ENCODE measurements at regions not wholly inside any gene's neighbourhood (a gene's known extent, or its start where the extent isn't known, plus 50 kb on each side); places are given as distances from the start of the nearest gene placed in this dataset.

- DNase-seq: no peak
Observed at GRCh38 chr1:69258842-69259241, 308.9 kb upstream of the LRRC7 start.

- DNase-seq: peak; percentile 100
Observed at GRCh38 chr1:69263921-69264391, 303.8 kb upstream of the LRRC7 start.

GRCh38 chr1:69269491-69269890 lies 298.2 kb upstream of the LRRC7 start:
- DNase-seq: no peak

GRCh38 chr1:69271587-69272125 lies 296.1 kb upstream of the LRRC7 start:
- no peak for DNase-seq

GRCh38 chr1:69272684-69273083 lies 295.0 kb upstream of the LRRC7 start:
- no peak for DNase-seq

- DNase-seq: no peak
Observed at GRCh38 chr1:69278923-69279322, 288.8 kb upstream of the LRRC7 start.

- DNase-seq: no peak
Observed at GRCh38 chr1:69283516-69283915, 284.2 kb upstream of the LRRC7 start.

- DNase-seq: no peak
Observed at GRCh38 chr1:69284508-69284907, 283.2 kb upstream of the LRRC7 start.

GRCh38 chr1:69288416-69288815 lies 279.3 kb upstream of the LRRC7 start:
- no peak for DNase-seq

GRCh38 chr1:69290291-69290690 lies 277.4 kb upstream of the LRRC7 start:
- DNase-seq: no peak

GRCh38 chr1:69291541-69291940 lies 276.2 kb upstream of the LRRC7 start:
- DNase-seq: no peak

- no peak for DNase-seq
Observed at GRCh38 chr1:69292833-69293232, 274.9 kb upstream of the LRRC7 start.

GRCh38 chr1:69294171-69294570 lies 273.6 kb upstream of the LRRC7 start:
- no peak for DNase-seq

- DNase-seq: no peak
Observed at GRCh38 chr1:69295265-69295664, 272.5 kb upstream of the LRRC7 start.

GRCh38 chr1:69305621-69306020 lies 262.1 kb upstream of the LRRC7 start:
- no peak for DNase-seq

- DNase-seq: no peak
Observed at GRCh38 chr1:69312055-69312732, 255.5 kb upstream of the LRRC7 start.

GRCh38 chr1:69313118-69313517 lies 254.6 kb upstream of the LRRC7 start:
- DNase-seq: no peak

- DNase-seq: no peak
Observed at GRCh38 chr1:69315416-69315815, 252.3 kb upstream of the LRRC7 start.

- no peak for DNase-seq
Observed at GRCh38 chr1:69315823-69316222, 251.9 kb upstream of the LRRC7 start.

GRCh38 chr1:69319287-69319686 lies 248.4 kb upstream of the LRRC7 start:
- no peak for DNase-seq

GRCh38 chr1:69320757-69321211 lies 246.9 kb upstream of the LRRC7 start:
- no peak for DNase-seq

GRCh38 chr1:69321311-69321710 lies 246.4 kb upstream of the LRRC7 start:
- no peak for DNase-seq

GRCh38 chr1:69328186-69328585 lies 239.5 kb upstream of the LRRC7 start:
- no peak for DNase-seq

- DNase-seq: no peak
Observed at GRCh38 chr1:69363236-69363635, 204.5 kb upstream of the LRRC7 start.

- DNase-seq: no peak
Observed at GRCh38 chr1:69373520-69373919, 194.2 kb upstream of the LRRC7 start.
